K562 (cell line): ENCODE measurements at regions not wholly inside any gene's neighbourhood (a gene's known extent, or its start where the extent isn't known, plus 50 kb on each side); places are given as distances from the start of the nearest gene placed in this dataset.

Source experiments
- CHD4 ChIP-seq: fragments of 200-600 bp; sonication (generic); IDR thresholded peaks from 3 replicates; pipeline ENCODE4 v1.6.1; 2012; ENCODE audit warnings: low read depth, mild to moderate bottlenecking, mixed read lengths, low read length, inconsistent platforms; ENCODE audit not compliant: insufficient read depth, insufficient replicate concordance, poor library complexity, severe bottlenecking
- CTCF ChIP-seq, 3 experiments: IDR thresholded peaks in 2 of 3; conservative IDR thresholded peaks in 1 of 3; 2 replicates each; pipeline ENCODE4 v1.5.1; 2011 to 2012; ENCODE audit warnings: low read length in 3 of 3, mild to moderate bottlenecking in 3 of 3, control low read depth in 2 of 3, improper control_type of control experiment in 1 of 3, inconsistent platforms in 1 of 3, low read depth in 1 of 3, mixed read lengths in 1 of 3, moderate library complexity in 1 of 3; ENCODE audit not compliant: insufficient read depth in 2 of 3
- GATAD2A ChIP-seq: fragments of 450-650 bp; IDR thresholded peaks from 2 replicates; pipeline ENCODE4 v1.6.1; 2017
- KAT7 ChIP-seq: sonication (generic); formaldehyde crosslinking; IDR thresholded peaks from 2 replicates; pipeline ENCODE4 v1.8.0; 2022; ENCODE audit warnings: missing genetic modification reagents, mild to moderate bottlenecking, borderline replicate concordance
- L3MBTL2 ChIP-seq: fragments of 450-650 bp; IDR thresholded peaks from 2 replicates; pipeline ENCODE4 v1.6.1; 2016; ENCODE audit warnings: mild to moderate bottlenecking, moderate library complexity
- POLR2A ChIP-seq: fragments of 450-650 bp; conservative IDR thresholded peaks from 2 replicates; pipeline ENCODE4 v1.6.1; 2016
- POLR2AphosphoS5 ChIP-seq: IDR thresholded peaks from 2 replicates; pipeline ENCODE4 v1.6.1; 2011; ENCODE audit warnings: mild to moderate bottlenecking, low read depth, low read length, moderate library complexity; ENCODE audit not compliant: control insufficient read depth, insufficient read depth
- RB1 ChIP-seq: fragments of 450-650 bp; IDR thresholded peaks from 2 replicates; pipeline ENCODE4 v1.6.1; 2017; ENCODE audit warnings: low read depth, mild to moderate bottlenecking
- USF2 ChIP-seq: sonication (generic); formaldehyde crosslinking; IDR thresholded peaks from 2 replicates; pipeline ENCODE4 v1.5.0; 2020; ENCODE audit warnings: missing genetic modification reagents
- ZBTB26 ChIP-seq: fragments of 450-650 bp; formaldehyde crosslinking; IDR thresholded peaks from 2 replicates; pipeline ENCODE4 v1.4.0; 2022; ENCODE audit warnings: missing genetic modification characterization
- ZNF280B ChIP-seq: fragments of 250-450 bp; sonication (Bioruptor Pico); IDR thresholded peaks from 2 replicates; pipeline ENCODE4 v1.5.1; 2021; ENCODE audit warnings: mild to moderate bottlenecking

GRCh38 chr6:14478381-14479225 lies 361.0 kb downstream of the CD83 start:
- TF ChIP-seq GATAD2A (no peak), CTCF (IDR thresholded peaks at IDR 0.05 in 2 of 3, conservative IDR thresholded peaks at IDR 0.05 in 1 of 3; ENCODE audit: insufficient read depth in 2 of 3, low read depth in 1 of 3, low read length in 3 of 3) (no peak), L3MBTL2 (peak; percentile 78), RB1 (no peak), CHD4 (no peak), ZNF280B (CRISPR knock-in tag) (no peak), POLR2A (no peak), ZBTB26 (CRISPR knock-in tag) (no peak), POLR2AphosphoS5 (no peak), KAT7 (CRISPR knock-in tag) (no peak), USF2 (CRISPR knock-in tag) (no peak)
